ENCODE measurements at regions not wholly inside any gene's neighbourhood (a gene's known extent, or its start where the extent isn't known, plus 50 kb on each side); places are given as distances from the start of the nearest gene placed in this dataset.

- TF ChIP-seq, protein P1, sequence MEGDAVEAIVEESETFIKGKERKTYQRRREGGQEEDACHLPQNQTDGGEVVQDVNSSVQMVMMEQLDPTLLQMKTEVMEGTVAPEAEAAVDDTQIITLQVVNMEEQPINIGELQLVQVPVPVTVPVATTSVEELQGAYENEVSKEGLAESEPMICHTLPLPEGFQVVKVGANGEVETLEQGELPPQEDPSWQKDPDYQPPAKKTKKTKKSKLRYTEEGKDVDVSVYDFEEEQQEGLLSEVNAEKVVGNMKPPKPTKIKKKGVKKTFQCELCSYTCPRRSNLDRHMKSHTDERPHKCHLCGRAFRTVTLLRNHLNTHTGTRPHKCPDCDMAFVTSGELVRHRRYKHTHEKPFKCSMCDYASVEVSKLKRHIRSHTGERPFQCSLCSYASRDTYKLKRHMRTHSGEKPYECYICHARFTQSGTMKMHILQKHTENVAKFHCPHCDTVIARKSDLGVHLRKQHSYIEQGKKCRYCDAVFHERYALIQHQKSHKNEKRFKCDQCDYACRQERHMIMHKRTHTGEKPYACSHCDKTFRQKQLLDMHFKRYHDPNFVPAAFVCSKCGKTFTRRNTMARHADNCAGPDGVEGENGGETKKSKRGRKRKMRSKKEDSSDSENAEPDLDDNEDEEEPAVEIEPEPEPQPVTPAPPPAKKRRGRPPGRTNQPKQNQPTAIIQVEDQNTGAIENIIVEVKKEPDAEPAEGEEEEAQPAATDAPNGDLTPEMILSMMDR (IDR thresholded peaks at IDR 0.05 in 2 of 3, conservative IDR thresholded peaks at IDR 0.05 in 1 of 3; ENCODE audit: borderline replicate concordance in 1 of 3, insufficient read depth in 1 of 3, low read depth in 2 of 3, low read length in 2 of 3): no peak
- TF ChIP-seq JUND (IDR thresholded peaks at IDR 0.05): no peak
- no peak for TF ChIP-seq EZH2 (IDR thresholded peaks at IDR 0.05)
- no peak for TF ChIP-seq ZNF274 (IDR thresholded peaks at IDR 0.05; ENCODE audit: low read depth, low read length)
- no peak for TF ChIP-seq POLR2A (IDR thresholded peaks at IDR 0.05; ENCODE audit: borderline replicate concordance, extremely low read depth, insufficient read depth, insufficient read length)
- TF ChIP-seq ZBTB33 (IDR thresholded peaks at IDR 0.05; ENCODE audit: extremely low read depth, insufficient replicate concordance, low read length): no peak
These were observed 209.8 kb upstream of the NUDT4 start for GRCh38 chr12:93167841-93168492.
